HG03520 (cell line): ENCODE measurements at regions not wholly inside any gene's neighbourhood (a gene's known extent, or its start where the extent isn't known, plus 50 kb on each side); places are given as distances from the start of the nearest gene placed in this dataset.

Experiments
- ATAC-seq: cut with Tn5 transposase; IDR thresholded peaks from one replicate; pipeline ENCODE4 v1.9.1; 2021; ENCODE audit warnings: mild to moderate bottlenecking, moderate library complexity; ENCODE audit not compliant: unreplicated experiment

- ATAC-seq = no peak
Measured at GRCh38 chr1:25040122-25040685, 110.1 kb upstream of the RUNX3 start.

- no peak for ATAC-seq
Measured at GRCh38 chr1:25039229-25039628, 109.2 kb upstream of the RUNX3 start.

- ATAC-seq = no peak
Measured at GRCh38 chr1:25038699-25039098, 108.6 kb upstream of the RUNX3 start.

- ATAC-seq = no peak
Measured at GRCh38 chr1:25037174-25038074, 107.3 kb upstream of the RUNX3 start.

- no peak for ATAC-seq
Measured at GRCh38 chr1:25036117-25036546, 106.1 kb upstream of the RUNX3 start.

- no peak for ATAC-seq
Measured at GRCh38 chr1:25035523-25036116, 105.5 kb upstream of the RUNX3 start.

GRCh38 chr1:25034736-25035522 lies 104.9 kb upstream of the RUNX3 start:
- no peak for ATAC-seq

GRCh38 chr1:25033828-25034705 lies 104.0 kb upstream of the RUNX3 start:
- ATAC-seq = no peak

GRCh38 chr1:25033030-25033827 lies 103.2 kb upstream of the RUNX3 start:
- no peak for ATAC-seq

- ATAC-seq = no peak
Measured at GRCh38 chr1:25031966-25032667, 102.0 kb upstream of the RUNX3 start.

GRCh38 chr1:25031601-25031965 lies 101.5 kb upstream of the RUNX3 start:
- no peak for ATAC-seq

- ATAC-seq = no peak
Measured at GRCh38 chr1:25030674-25031589, 100.9 kb upstream of the RUNX3 start.

GRCh38 chr1:25030012-25030411 lies 99.9 kb upstream of the RUNX3 start:
- ATAC-seq = no peak

- ATAC-seq = no peak
Measured at GRCh38 chr1:25028907-25029599, 99.0 kb upstream of the RUNX3 start.

- no peak for ATAC-seq
Measured at GRCh38 chr1:25028587-25028906, 98.5 kb upstream of the RUNX3 start.

GRCh38 chr1:25027822-25028586 lies 97.9 kb upstream of the RUNX3 start:
- ATAC-seq = no peak
